ENCODE measurements at regions not wholly inside any gene's neighbourhood (a gene's known extent, or its start where the extent isn't known, plus 50 kb on each side); places are given as distances from the start of the nearest gene placed in this dataset.

DNA sequence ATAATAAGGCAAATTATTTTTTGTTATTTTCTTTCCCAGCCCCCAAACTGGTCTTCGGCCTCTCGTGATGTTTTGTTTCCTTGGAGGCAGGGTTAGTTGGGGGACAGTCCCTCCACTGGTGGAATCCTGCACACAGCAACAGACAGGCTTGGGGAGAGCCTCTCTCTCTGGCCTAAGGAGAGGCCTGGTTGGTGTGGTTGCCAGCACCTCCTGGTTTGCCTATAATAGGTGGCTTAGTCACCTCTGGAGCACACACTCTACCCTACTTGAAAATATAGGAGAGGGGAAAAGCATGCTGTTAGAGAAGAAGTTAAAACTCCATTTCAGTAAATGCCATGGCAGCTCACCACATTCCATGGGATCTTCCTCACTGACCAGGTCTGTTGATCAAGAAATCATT is 417.2 kb upstream of the MEIS1 start:
- TF ChIP-seq MYC (IDR thresholded peaks at IDR 0.05; ENCODE audit: low read depth, low read length), result no peak
- TF ChIP-seq, protein P1, sequence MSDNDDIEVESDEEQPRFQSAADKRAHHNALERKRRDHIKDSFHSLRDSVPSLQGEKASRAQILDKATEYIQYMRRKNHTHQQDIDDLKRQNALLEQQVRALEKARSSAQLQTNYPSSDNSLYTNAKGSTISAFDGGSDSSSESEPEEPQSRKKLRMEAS (IDR thresholded peaks at IDR 0.05; ENCODE audit: low read depth, low read length), result no peak
- TF ChIP-seq, protein P2, sequence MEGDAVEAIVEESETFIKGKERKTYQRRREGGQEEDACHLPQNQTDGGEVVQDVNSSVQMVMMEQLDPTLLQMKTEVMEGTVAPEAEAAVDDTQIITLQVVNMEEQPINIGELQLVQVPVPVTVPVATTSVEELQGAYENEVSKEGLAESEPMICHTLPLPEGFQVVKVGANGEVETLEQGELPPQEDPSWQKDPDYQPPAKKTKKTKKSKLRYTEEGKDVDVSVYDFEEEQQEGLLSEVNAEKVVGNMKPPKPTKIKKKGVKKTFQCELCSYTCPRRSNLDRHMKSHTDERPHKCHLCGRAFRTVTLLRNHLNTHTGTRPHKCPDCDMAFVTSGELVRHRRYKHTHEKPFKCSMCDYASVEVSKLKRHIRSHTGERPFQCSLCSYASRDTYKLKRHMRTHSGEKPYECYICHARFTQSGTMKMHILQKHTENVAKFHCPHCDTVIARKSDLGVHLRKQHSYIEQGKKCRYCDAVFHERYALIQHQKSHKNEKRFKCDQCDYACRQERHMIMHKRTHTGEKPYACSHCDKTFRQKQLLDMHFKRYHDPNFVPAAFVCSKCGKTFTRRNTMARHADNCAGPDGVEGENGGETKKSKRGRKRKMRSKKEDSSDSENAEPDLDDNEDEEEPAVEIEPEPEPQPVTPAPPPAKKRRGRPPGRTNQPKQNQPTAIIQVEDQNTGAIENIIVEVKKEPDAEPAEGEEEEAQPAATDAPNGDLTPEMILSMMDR (IDR thresholded peaks at IDR 0.05; ENCODE audit: low read depth, low read length), result no peak
- no peak for TF ChIP-seq POLR2A (IDR thresholded peaks at IDR 0.05; ENCODE audit: extremely low read depth, insufficient read length)
- H3K4me3 ChIP-seq (ENCODE audit: low read depth, low read length), result no peak overlapping the region
- DNase-seq (ENCODE audit: low read depth), result no peak

DNA sequence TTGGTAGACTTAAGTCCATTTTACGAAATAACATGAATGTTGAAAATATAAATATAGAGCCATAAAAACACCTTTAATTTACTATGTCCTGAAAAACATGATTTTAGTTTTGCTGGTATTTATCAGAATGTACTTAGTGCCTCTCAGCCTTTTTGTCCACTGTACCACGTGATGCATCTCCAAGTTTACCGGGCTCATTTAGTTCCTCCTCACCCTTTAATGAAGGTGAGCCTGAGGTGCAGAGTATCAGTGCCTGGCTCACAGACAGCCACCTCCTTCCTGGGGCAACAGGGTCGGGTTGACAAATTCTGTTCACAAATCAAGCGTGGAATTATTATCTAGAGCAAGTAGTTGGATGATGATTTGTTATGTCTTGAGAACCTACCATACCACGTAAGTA is 420.5 kb upstream of the MEIS1 start:
- H3K4me3 ChIP-seq (ENCODE audit: low read depth, low read length), result no peak overlapping the region
- no peak for TF ChIP-seq POLR2A (IDR thresholded peaks at IDR 0.05; ENCODE audit: extremely low read depth, insufficient read length)
- TF ChIP-seq, protein P1 (IDR thresholded peaks at IDR 0.05; ENCODE audit: low read depth, low read length), result no peak
- TF ChIP-seq, protein P2 (IDR thresholded peaks at IDR 0.05; ENCODE audit: low read depth, low read length), result no peak
- TF ChIP-seq MYC (IDR thresholded peaks at IDR 0.05; ENCODE audit: low read depth, low read length), result no peak
- DNase-seq (ENCODE audit: low read depth), result no peak

DNA sequence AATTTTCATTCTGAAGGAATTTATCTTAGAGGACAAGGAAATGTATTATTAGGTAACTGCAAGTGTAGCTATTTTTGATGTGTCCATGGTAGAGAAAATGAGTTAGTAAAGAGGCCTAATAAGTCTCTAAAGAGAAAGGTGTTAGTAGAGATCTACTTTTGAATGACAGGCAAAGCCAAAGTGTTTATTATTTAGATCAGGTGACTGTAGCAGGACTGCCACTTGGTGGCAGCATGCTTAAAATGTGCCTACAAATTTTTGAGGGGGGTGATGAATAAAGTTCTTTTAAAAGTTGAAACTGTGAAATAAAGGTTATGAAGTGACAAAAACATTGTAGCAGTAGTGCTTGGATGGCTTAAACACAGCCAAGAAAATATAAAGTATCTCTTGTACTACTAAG is 421.5 kb upstream of the MEIS1 start:
- DNase-seq (ENCODE audit: low read depth), result no peak
- TF ChIP-seq, protein P1 (IDR thresholded peaks at IDR 0.05; ENCODE audit: low read depth, low read length), result no peak
- TF ChIP-seq, protein P2 (IDR thresholded peaks at IDR 0.05; ENCODE audit: low read depth, low read length), result no peak
- TF ChIP-seq MYC (IDR thresholded peaks at IDR 0.05; ENCODE audit: low read depth, low read length), result no peak
- no peak for TF ChIP-seq POLR2A (IDR thresholded peaks at IDR 0.05; ENCODE audit: extremely low read depth, insufficient read length)

DNA sequence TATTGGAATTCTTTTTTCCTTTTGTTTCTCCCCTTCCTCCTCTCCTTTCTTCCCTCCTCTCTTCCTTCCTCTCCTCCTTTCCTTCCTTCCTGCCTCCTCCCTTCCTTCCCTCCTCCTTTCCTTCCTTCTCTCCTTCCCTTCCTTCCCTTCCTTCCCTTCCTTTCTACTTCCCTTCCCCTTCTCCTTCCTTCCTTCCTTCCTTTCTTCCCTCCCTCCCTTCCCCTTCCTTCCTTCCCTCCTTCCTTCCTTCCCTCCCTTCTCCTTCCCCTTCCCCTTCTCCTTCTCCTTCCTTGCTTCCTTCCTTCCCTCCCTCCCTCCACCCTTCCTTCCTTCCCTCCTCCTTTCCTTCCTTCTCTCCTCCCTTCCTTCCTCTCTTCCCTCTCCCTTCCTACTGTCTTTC is 431.0 kb upstream of the MEIS1 start:
- H3K4me3 ChIP-seq (ENCODE audit: low read depth, low read length), result no peak overlapping the region
- TF ChIP-seq, protein P2 (IDR thresholded peaks at IDR 0.05; ENCODE audit: low read depth, low read length), result no peak
- TF ChIP-seq, protein P1 (IDR thresholded peaks at IDR 0.05; ENCODE audit: low read depth, low read length), result no peak
- TF ChIP-seq POLR2A (IDR thresholded peaks at IDR 0.05; ENCODE audit: extremely low read depth, insufficient read length) (no peak), MYC (IDR thresholded peaks at IDR 0.05; ENCODE audit: low read depth, low read length) (no peak)
- DNase-seq (ENCODE audit: low read depth), result no peak

More for the DNA sequence above, 421.5 kb upstream of the MEIS1 start:
- no peak overlapping the region for H3K4me3 ChIP-seq (ENCODE audit: low read depth, low read length)

DNA sequence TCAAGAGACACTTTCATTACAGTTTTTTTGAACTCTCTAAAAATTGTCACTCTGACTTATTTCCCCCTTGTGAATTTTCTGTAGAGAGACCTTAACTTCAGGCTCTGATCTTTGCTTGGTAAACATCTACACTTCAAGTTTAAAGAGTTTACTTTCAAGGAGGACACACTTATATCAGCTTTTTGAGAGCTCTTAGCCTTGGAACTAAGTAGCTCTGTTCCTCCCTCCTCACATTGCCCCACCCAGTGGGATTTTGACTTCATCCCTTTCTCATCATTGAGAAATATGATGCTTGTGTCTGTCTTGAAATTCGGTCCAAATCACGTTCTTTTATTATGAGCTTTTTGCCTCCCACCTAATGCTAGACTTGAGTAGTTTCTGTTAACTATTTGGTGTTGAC is 433.4 kb upstream of the MEIS1 start:
- no peak for DNase-seq (ENCODE audit: low read depth)
- TF ChIP-seq, protein P1 (IDR thresholded peaks at IDR 0.05; ENCODE audit: low read depth, low read length), result no peak
- TF ChIP-seq MYC (IDR thresholded peaks at IDR 0.05; ENCODE audit: low read depth, low read length), result no peak
- TF ChIP-seq, protein P2 (IDR thresholded peaks at IDR 0.05; ENCODE audit: low read depth, low read length), result no peak
- no peak for TF ChIP-seq POLR2A (IDR thresholded peaks at IDR 0.05; ENCODE audit: extremely low read depth, insufficient read length)
- no peak overlapping the region for H3K4me3 ChIP-seq (ENCODE audit: low read depth, low read length)

DNA sequence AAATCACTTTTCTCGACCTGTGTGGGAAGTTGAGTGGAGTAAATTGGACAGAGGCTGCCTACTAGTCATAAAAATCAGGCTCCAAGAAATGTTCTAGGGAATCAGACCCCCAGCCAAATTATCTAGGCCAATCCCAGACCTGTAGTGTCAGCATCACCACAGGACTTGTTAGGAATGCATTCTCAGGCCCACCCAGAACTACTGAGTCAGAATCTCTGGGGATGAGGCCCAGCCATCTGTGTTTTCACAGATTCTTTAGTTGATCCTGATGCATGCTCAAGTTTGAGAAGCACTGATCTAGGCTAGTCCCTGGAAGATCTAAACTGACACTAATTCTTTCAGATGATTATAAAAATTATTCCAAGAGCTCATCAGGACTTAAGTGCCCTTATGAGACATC is 434.0 kb upstream of the MEIS1 start:
- no peak for DNase-seq (ENCODE audit: low read depth)
- no peak overlapping the region for H3K4me3 ChIP-seq (ENCODE audit: low read depth, low read length)
- TF ChIP-seq POLR2A (IDR thresholded peaks at IDR 0.05; ENCODE audit: extremely low read depth, insufficient read length), result no peak
- TF ChIP-seq, protein P2 (IDR thresholded peaks at IDR 0.05; ENCODE audit: low read depth, low read length), result no peak
- TF ChIP-seq, protein P1 (IDR thresholded peaks at IDR 0.05; ENCODE audit: low read depth, low read length), result no peak
- TF ChIP-seq MYC (IDR thresholded peaks at IDR 0.05; ENCODE audit: low read depth, low read length), result no peak

All from NB4 (cell line).